H9 (cell line): ENCODE measurements at regions not wholly inside any gene's neighbourhood (a gene's known extent, or its start where the extent isn't known, plus 50 kb on each side); places are given as distances from the start of the nearest gene placed in this dataset.

Experiments
- DNase-seq: peaks from one replicate; pipeline ENCODE4 v3.0.0-alpha.2; 2017
- H2AFZ ChIP-seq: one replicate; pipeline ENCODE4 v1.6.1; 2013; ENCODE audit warnings: mild to moderate bottlenecking, low read length, control low read depth, moderate library complexity
- H2AK5ac ChIP-seq: 2 replicates; pipeline ENCODE4 v1.6.1; 2013; ENCODE audit warnings: low read length, control low read depth, mixed read lengths; ENCODE audit not compliant: insufficient read length
- H2BK120ac ChIP-seq: one replicate; pipeline ENCODE4 v1.6.1; 2013; ENCODE audit warnings: low read depth, mild to moderate bottlenecking, low read length, control low read depth, inconsistent platforms; ENCODE audit not compliant: poor library complexity, severe bottlenecking
- H2BK12ac ChIP-seq: 2 replicates; pipeline ENCODE4 v1.6.1; 2013; ENCODE audit warnings: low read length, control low read depth, mixed read lengths, low read depth; ENCODE audit not compliant: insufficient read length
- H2BK15ac ChIP-seq: 2 replicates; pipeline ENCODE4 v1.6.1; 2013; ENCODE audit warnings: low read depth, low read length, control low read depth
- H2BK20ac ChIP-seq: one replicate; pipeline ENCODE4 v1.6.1; 2013; ENCODE audit warnings: low read depth, mild to moderate bottlenecking, low read length, control low read depth, inconsistent platforms; ENCODE audit not compliant: poor library complexity, severe bottlenecking
- H2BK5ac ChIP-seq: 2 replicates; pipeline ENCODE4 v1.6.1; 2013; ENCODE audit warnings: low read length, control low read depth, mixed read lengths; ENCODE audit not compliant: insufficient read length
- H3K14ac ChIP-seq: 2 replicates; pipeline ENCODE4 v1.6.1; 2013; ENCODE audit warnings: low read length, control low read depth; ENCODE audit not compliant: insufficient read depth
- H3K18ac ChIP-seq: 2 replicates; pipeline ENCODE4 v1.6.1; 2013; ENCODE audit warnings: low read depth, mild to moderate bottlenecking, mixed read lengths, low read length, control low read depth; ENCODE audit not compliant: insufficient read length
- H3K23ac ChIP-seq: 2 replicates; pipeline ENCODE4 v1.6.1; 2013; ENCODE audit warnings: low read length, control low read depth, mixed read lengths, low read depth; ENCODE audit not compliant: insufficient read length
- H3K23me2 ChIP-seq: 2 replicates; pipeline ENCODE4 v1.6.1; 2013; ENCODE audit warnings: low read depth, mild to moderate bottlenecking, mixed read lengths, low read length, control low read depth; ENCODE audit not compliant: insufficient read length, poor library complexity, severe bottlenecking
- H3K27ac ChIP-seq: 2 replicates; pipeline ENCODE4 v1.5.1; 2013; ENCODE audit warnings: low read length, control low read depth, mixed read lengths, low read depth; ENCODE audit not compliant: insufficient read length
- H3K27me3 ChIP-seq: 2 replicates; pipeline ENCODE4 v1.6.1; 2013; ENCODE audit warnings: low read length, control low read depth, inconsistent platforms; ENCODE audit not compliant: insufficient read depth
- H3K4ac ChIP-seq: 2 replicates; pipeline ENCODE4 v1.6.1; 2013; ENCODE audit warnings: low read depth, mild to moderate bottlenecking, control low read depth, inconsistent platforms, low read length, moderate library complexity
- H3K4me1 ChIP-seq: 2 replicates; pipeline ENCODE4 v1.6.1; 2013; ENCODE audit warnings: low read length, control low read depth, inconsistent platforms; ENCODE audit not compliant: insufficient read depth
- H3K4me2 ChIP-seq: 2 replicates; pipeline ENCODE4 v1.6.1; 2013; ENCODE audit warnings: low read length, control low read depth, mixed read lengths; ENCODE audit not compliant: insufficient read length, insufficient read depth
- H3K56ac ChIP-seq: 2 replicates; pipeline ENCODE4 v1.6.1; 2013; ENCODE audit warnings: low read depth, mild to moderate bottlenecking, mixed read lengths, low read length, control low read depth; ENCODE audit not compliant: insufficient read length
- H3K79me1 ChIP-seq: 2 replicates; pipeline ENCODE4 v1.6.1; 2013; ENCODE audit warnings: low read depth, mild to moderate bottlenecking, moderate library complexity, low read length, control low read depth, inconsistent platforms; ENCODE audit not compliant: insufficient read depth, poor library complexity, severe bottlenecking
- H3K79me2 ChIP-seq: 2 replicates; pipeline ENCODE4 v1.6.1; 2013; ENCODE audit warnings: low read length, control low read depth, inconsistent platforms; ENCODE audit not compliant: insufficient read depth
- H3K9ac ChIP-seq: 2 replicates; pipeline ENCODE4 v1.6.1; 2013; ENCODE audit warnings: low read length, control low read depth, mixed read lengths; ENCODE audit not compliant: insufficient read length; ENCODE audit errors: extremely low read depth
- H3K9me3 ChIP-seq: one replicate; pipeline ENCODE4 v1.6.1; 2013; ENCODE audit warnings: low read depth, low read length, inconsistent platforms; ENCODE audit not compliant: control insufficient read depth
- H3T11ph ChIP-seq: one replicate; pipeline ENCODE4 v1.6.1; 2013; ENCODE audit warnings: mild to moderate bottlenecking, low read length, control low read depth, inconsistent platforms
- H4K20me1 ChIP-seq: one replicate; pipeline ENCODE4 v1.6.1; 2013; ENCODE audit not compliant: control insufficient read depth, insufficient read length, insufficient read depth
- H4K5ac ChIP-seq: 2 replicates; pipeline ENCODE4 v1.6.1; 2013; ENCODE audit warnings: low read depth, mild to moderate bottlenecking, mixed read lengths, low read length, control low read depth; ENCODE audit not compliant: insufficient read length
- H4K8ac ChIP-seq: replicated peaks from 2 replicates; pipeline ENCODE4 v1.6.1; 2013; ENCODE audit warnings: low read length, control low read depth, mixed read lengths, low read depth; ENCODE audit not compliant: insufficient read length
- H4K91ac ChIP-seq: 2 replicates; pipeline ENCODE4 v1.6.1; 2013; ENCODE audit warnings: low read depth, mild to moderate bottlenecking, moderate library complexity, mixed read lengths, low read length, control low read depth; ENCODE audit not compliant: insufficient read length
- H3K27ac Mint-ChIP-seq, 3 experiments: 2 replicates in 2 of 3; 3 replicates in 1 of 3; pipeline ENCODE4 v1.8.0; 2020 to 2021; ENCODE audit warnings: mixed read lengths in 3 of 3, mild to moderate bottlenecking in 1 of 3, moderate library complexity in 1 of 3
- H3K27me3 Mint-ChIP-seq: 2 replicates; pipeline ENCODE4 v1.8.0; 2021; ENCODE audit warnings: low read depth, mild to moderate bottlenecking, moderate library complexity, mixed read lengths
- H3K36me3 Mint-ChIP-seq, 3 experiments: 2 replicates in 2 of 3; 3 replicates in 1 of 3; pipeline ENCODE4 v1.8.0; 2020 to 2021; ENCODE audit warnings: low read depth in 3 of 3, mixed read lengths in 3 of 3; ENCODE audit not compliant: insufficient read depth in 1 of 3
- H3K4me1 Mint-ChIP-seq, 2 experiments: 2 replicates each; pipeline ENCODE4 v1.8.0; 2020; ENCODE audit warnings: mixed read lengths in 2 of 2
- H3K4me3 Mint-ChIP-seq, 2 experiments: 2 replicates in 1 of 2; 3 replicates in 1 of 2; pipeline ENCODE4 v1.8.0; 2020 to 2021; ENCODE audit warnings: mild to moderate bottlenecking in 2 of 2, mixed read lengths in 2 of 2, moderate library complexity in 1 of 2
- H3K9me3 Mint-ChIP-seq, 2 experiments: 2 replicates in 1 of 2; 3 replicates in 1 of 2; pipeline ENCODE4 v1.8.0; 2020; ENCODE audit warnings: mild to moderate bottlenecking in 2 of 2, mixed read lengths in 2 of 2, moderate library complexity in 1 of 2
- CTCF ChIP-seq: fragments of 200-600 bp; sonication (generic); conservative IDR thresholded peaks from 3 replicates; pipeline ENCODE4 v1.8.0; 2021; ENCODE audit warnings: antibody characterized with exemption, mild to moderate bottlenecking
- WGBS: extraction: QIAGEN DNeasy Blood & Tissue Kit; methylation state at CpG from one replicate; pipeline ENCODE4 v1.1.7; 2013; ENCODE audit warnings: missing lambda C conversion rate, low lambda C conversion rate, mixed read lengths; ENCODE audit not compliant: insufficient read length; ENCODE audit errors: extremely low coverage; 5-methylcytosine and 5-hydroxymethylcytosine counted together

GRCh38 chrX:114365065-114365834 lies 218.6 kb upstream of the HTR2C start:
- H4K20me1 ChIP-seq, result no peaks in the 10 kb centered on the region
- H3K79me2 ChIP-seq, result no peaks in the 10 kb centered on the region
- DNase-seq, result no peak
- Mint-ChIP-seq H3K27ac (peak overlapping the region in 1 of 3 experiments; percentile 7; a peak in 1 of 7 replicates), H3K4me3 (no peak overlapping the region), H3K27me3 (no peaks in the 10 kb centered on the region), H3K4me1 (peaks cover 16 to 17% of the 10 kb centered on the region in 2 experiments), H3K36me3 (no peaks in the 10 kb centered on the region), H3K9me3 (no peaks in the 10 kb centered on the region)
- no peak overlapping the region for H4K91ac ChIP-seq
- H3K27ac ChIP-seq, result no peak overlapping the region
- no peak overlapping the region for H3K9ac ChIP-seq
- H2AFZ ChIP-seq, result no peak overlapping the region
- no peak overlapping the region for H3K56ac ChIP-seq
- no peak overlapping the region for H3T11ph ChIP-seq
- no peak overlapping the region for H4K8ac ChIP-seq
- WGBS, result no CpG with 5 or more reads among the region's 5 CpGs
- H2BK15ac ChIP-seq, result no peak overlapping the region
- no peak overlapping the region for H4K5ac ChIP-seq
- H3K23ac ChIP-seq, result no peak overlapping the region
- no peak overlapping the region for H2AK5ac ChIP-seq
- no peaks in the 10 kb centered on the region for H3K27me3 ChIP-seq
- no peak overlapping the region for H2BK5ac ChIP-seq
- H3K4me2 ChIP-seq, result no peak overlapping the region
- H3K9me3 ChIP-seq, result no peaks in the 10 kb centered on the region
- no peak overlapping the region for H2BK120ac ChIP-seq
- no peak overlapping the region for H2BK12ac ChIP-seq
- H3K4me1 ChIP-seq, result peaks cover 4% of the 10 kb centered on the region; the same call in 1 of the 2 replicates
- H2BK20ac ChIP-seq, result no peak overlapping the region
- no peaks in the 10 kb centered on the region for H3K79me1 ChIP-seq
- no peak for TF ChIP-seq CTCF
- no peak overlapping the region for H3K4ac ChIP-seq
- no peak overlapping the region for H3K18ac ChIP-seq
- H3K23me2 ChIP-seq, result no peaks in the 10 kb centered on the region
- no peak overlapping the region for H3K14ac ChIP-seq
